NCI-H524 treated with DMSO at 0.1 percent for 48 hours (cell line): ENCODE measurements at regions not wholly inside any gene's neighbourhood (a gene's known extent, or its start where the extent isn't known, plus 50 kb on each side); places are given as distances from the start of the nearest gene placed in this dataset.
"Not testable (repeated sequence)": the region's sequence is repeated elsewhere in the genome, so short reads cannot be mapped to it uniquely, and the experiment has no call there.

Source experiments
- DNase-seq: peaks from one replicate; lab custom pipeline; 2025; lab: John Stamatoyannopoulos, UW

GRCh38 chr1:149635290-149635899 is 51.7 kb downstream of the PPIAL4C start:
- not testable (repeated sequence) for DNase-seq

- DNase-seq, result peak; percentile 76
Observed at GRCh38 chr1:149636286-149637122, 52.9 kb downstream of the PPIAL4C start.

- DNase-seq, result not testable (repeated sequence)
Observed at GRCh38 chr1:149638481-149638880, 54.8 kb downstream of the PPIAL4C start.

GRCh38 chr1:149638901-149639658 is 55.4 kb downstream of the PPIAL4C start:
- DNase-seq, result not testable (repeated sequence)

- not testable (repeated sequence) for DNase-seq
Observed at GRCh38 chr1:149641179-149641578, 57.5 kb downstream of the PPIAL4C start.

GRCh38 chr1:149644818-149645217 is 61.2 kb downstream of the PPIAL4C start:
- DNase-seq, result not testable (repeated sequence)

GRCh38 chr1:149646360-149647017 is 62.8 kb downstream of the PPIAL4C start:
- DNase-seq, result not testable (repeated sequence)

- DNase-seq, result not testable (repeated sequence)
Observed at GRCh38 chr1:149647018-149647373, 63.3 kb downstream of the PPIAL4C start.

- DNase-seq, result not testable (repeated sequence)
Observed at GRCh38 chr1:149657750-149658149, 74.1 kb downstream of the PPIAL4C start.

GRCh38 chr1:149658175-149658574 is 74.5 kb downstream of the PPIAL4C start:
- not testable (repeated sequence) for DNase-seq

GRCh38 chr1:149664624-149665023 is 81.0 kb downstream of the PPIAL4C start:
- DNase-seq, result not testable (repeated sequence)

- not testable (repeated sequence) for DNase-seq
Observed at GRCh38 chr1:149665033-149665432, 81.4 kb downstream of the PPIAL4C start.

- not testable (repeated sequence) for DNase-seq
Observed at GRCh38 chr1:149665528-149665927, 81.9 kb downstream of the PPIAL4C start.

GRCh38 chr1:149673231-149673909 is 89.7 kb downstream of the PPIAL4C start:
- DNase-seq, result not testable (repeated sequence)

GRCh38 chr1:149674921-149675320 is 91.3 kb downstream of the PPIAL4C start:
- DNase-seq, result not testable (repeated sequence)

GRCh38 chr1:149677359-149677758 is 93.7 kb downstream of the PPIAL4C start:
- DNase-seq, result not testable (repeated sequence)

GRCh38 chr1:149686593-149687238 is 95.8 kb upstream of the FCGR1A start:
- not testable (repeated sequence) for DNase-seq

GRCh38 chr1:149691399-149691798 is 91.1 kb upstream of the FCGR1A start:
- not testable (repeated sequence) for DNase-seq

GRCh38 chr1:149692804-149693539 is 89.5 kb upstream of the FCGR1A start:
- DNase-seq, result not testable (repeated sequence)

GRCh38 chr1:149695066-149695465 is 87.4 kb upstream of the FCGR1A start:
- DNase-seq, result not testable (repeated sequence)
